Neural crest cell (in vitro differentiated cells): ENCODE measurements at regions not wholly inside any gene's neighbourhood (a gene's known extent, or its start where the extent isn't known, plus 50 kb on each side); places are given as distances from the start of the nearest gene placed in this dataset.

ENCODE experiments used
- DNase-seq: peaks from one replicate; pipeline ENCODE4 v3.0.0; 2021; ENCODE audit warnings: low read depth, mixed read lengths, low spot score
- H3K27ac Mint-ChIP-seq: one replicate; pipeline ENCODE4 v1.8.0; 2021; ENCODE audit warnings: mild to moderate bottlenecking, mixed read lengths; ENCODE audit not compliant: unreplicated experiment
- H3K27me3 Mint-ChIP-seq: 2 replicates; pipeline ENCODE4 v1.8.0; 2021; ENCODE audit warnings: low read depth, mild to moderate bottlenecking, mixed read lengths
- H3K36me3 Mint-ChIP-seq: 2 replicates; pipeline ENCODE4 v1.8.0; 2021; ENCODE audit warnings: low read depth, mild to moderate bottlenecking, mixed read lengths
- H3K4me1 Mint-ChIP-seq: 2 replicates; pipeline ENCODE4 v1.8.0; 2021; ENCODE audit warnings: mixed read lengths
- H3K4me3 Mint-ChIP-seq: one replicate; pipeline ENCODE4 v1.8.0; 2021; ENCODE audit warnings: mild to moderate bottlenecking, mixed read lengths
- H3K9me3 Mint-ChIP-seq: 2 replicates; pipeline ENCODE4 v1.8.0; 2021; ENCODE audit warnings: mixed read lengths
- CTCF ChIP-seq: fragments of 200-600 bp; sonication (generic); conservative IDR thresholded peaks from 2 replicates; pipeline ENCODE4 v1.5.0; 2021; ENCODE audit warnings: antibody characterized with exemption, mild to moderate bottlenecking

DNA sequence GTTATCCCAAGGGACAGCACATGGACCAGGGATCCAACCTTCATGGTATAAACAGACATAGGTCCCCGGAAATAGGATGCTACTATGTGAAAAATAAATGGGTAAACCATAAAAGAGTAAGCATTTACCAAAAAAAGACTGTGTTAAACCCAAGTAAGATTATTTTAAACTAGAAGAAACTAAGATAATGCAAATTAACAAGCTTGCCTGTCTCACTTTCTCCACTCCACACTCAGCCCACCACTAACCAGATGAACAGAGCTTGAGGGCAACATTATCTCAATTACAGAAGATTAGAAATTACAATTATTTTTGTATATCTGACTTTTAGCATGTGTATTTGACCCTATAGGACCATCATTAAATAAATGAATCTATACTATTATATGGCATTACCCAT lies 117.2 kb upstream of the CAV2 start:
- no peaks in the 10 kb centered on the region for H3K36me3 Mint-ChIP-seq
- TF ChIP-seq CTCF: no peak
- no peak overlapping the region for H3K27ac Mint-ChIP-seq
- no peaks in the 10 kb centered on the region for H3K9me3 Mint-ChIP-seq
- H3K27me3 Mint-ChIP-seq: no peaks in the 10 kb centered on the region
- H3K4me3 Mint-ChIP-seq: no peak overlapping the region
- DNase-seq: no peak
- no peaks in the 10 kb centered on the region for H3K4me1 Mint-ChIP-seq

DNA sequence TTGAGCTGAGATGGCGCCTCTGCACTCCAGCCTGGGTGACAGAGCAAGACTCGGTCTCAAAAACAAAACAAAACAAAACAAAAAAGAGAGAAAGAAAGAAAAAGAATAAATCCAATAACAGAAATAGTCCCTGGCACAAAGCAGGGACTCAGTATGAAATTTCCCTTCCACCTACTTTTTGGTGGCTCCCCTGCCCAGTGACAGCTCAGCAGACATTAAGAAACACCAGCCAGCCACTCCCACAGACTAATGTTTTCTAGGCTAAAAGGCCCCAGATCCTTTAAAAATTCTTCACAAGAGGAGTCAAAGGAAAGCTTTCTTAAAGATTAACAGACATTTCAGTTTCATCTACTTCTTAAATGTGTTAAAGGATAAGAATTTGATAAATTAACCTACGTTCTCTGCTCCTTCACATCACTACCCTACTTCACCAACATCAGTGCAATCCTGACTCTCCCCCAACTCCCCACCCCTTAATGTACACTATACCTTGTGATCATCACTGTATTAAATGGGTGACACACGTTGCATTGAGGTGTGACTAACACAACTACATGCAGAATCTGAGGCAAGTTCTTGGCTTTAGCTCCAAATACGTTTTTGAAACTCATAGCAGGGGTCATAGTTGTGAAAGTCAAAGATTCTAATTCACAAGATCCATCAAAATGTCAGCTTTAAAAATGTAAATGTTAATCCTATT lies 114.5 kb upstream of the CAV2 start:
- no peak overlapping the region for H3K27ac Mint-ChIP-seq
- H3K36me3 Mint-ChIP-seq: no peaks in the 10 kb centered on the region
- H3K4me3 Mint-ChIP-seq: no peak overlapping the region
- no peaks in the 10 kb centered on the region for H3K4me1 Mint-ChIP-seq
- TF ChIP-seq CTCF: no peak
- no peak for DNase-seq
- H3K27me3 Mint-ChIP-seq: no peaks in the 10 kb centered on the region
- H3K9me3 Mint-ChIP-seq: no peaks in the 10 kb centered on the region

DNA sequence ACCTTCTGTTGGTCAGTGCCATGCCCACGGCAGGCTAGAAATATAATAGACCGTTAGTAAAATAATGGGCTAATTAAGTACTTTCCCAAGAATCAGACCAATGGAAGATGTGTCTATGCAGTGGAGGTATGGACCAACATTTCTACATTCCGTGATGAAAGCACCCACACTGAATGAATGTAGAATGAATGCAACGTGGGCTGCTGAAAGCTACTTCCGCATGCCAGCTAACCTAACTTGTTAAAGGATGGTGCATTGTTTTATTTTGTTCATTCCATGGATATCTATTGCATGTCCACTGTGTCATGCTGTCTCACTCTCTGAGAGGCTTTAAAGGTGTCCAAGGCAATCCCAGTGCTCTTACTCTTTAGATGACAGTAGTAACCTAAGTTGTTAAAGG lies 112.9 kb upstream of the CAV2 start:
- no peaks in the 10 kb centered on the region for H3K4me1 Mint-ChIP-seq
- H3K27ac Mint-ChIP-seq: no peak overlapping the region
- no peak overlapping the region for H3K4me3 Mint-ChIP-seq
- no peaks in the 10 kb centered on the region for H3K36me3 Mint-ChIP-seq
- no peak for TF ChIP-seq CTCF
- H3K27me3 Mint-ChIP-seq: no peaks in the 10 kb centered on the region
- DNase-seq: no peak
- H3K9me3 Mint-ChIP-seq: no peaks in the 10 kb centered on the region

- Mint-ChIP-seq H3K36me3 (no peaks in the 10 kb centered on the region), H3K27ac (no peak overlapping the region)
Measured at GRCh38 chr7:116390363-116390762, 109.2 kb upstream of the CAV2 start.

DNA sequence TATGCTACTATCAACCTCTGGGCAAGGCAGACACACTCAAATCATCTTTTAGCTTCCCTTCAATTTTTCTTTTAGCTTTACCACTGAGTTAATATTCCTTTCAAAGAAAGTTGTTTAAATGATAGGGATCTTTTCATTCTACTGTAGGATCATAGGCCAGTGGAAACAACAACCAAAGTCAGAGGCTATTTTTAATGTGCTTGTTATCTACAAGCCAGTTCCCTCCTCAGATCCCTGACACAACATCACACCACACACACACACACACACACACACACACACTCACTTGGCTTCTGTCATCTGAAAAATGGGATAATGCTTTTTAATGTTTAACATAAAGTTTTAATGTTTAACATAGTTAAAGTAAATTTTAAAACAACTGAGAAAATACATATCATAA lies 106.7 kb upstream of the CAV2 start:
- no peaks in the 10 kb centered on the region for H3K27me3 Mint-ChIP-seq
- TF ChIP-seq CTCF: no peak
- H3K4me1 Mint-ChIP-seq: peaks cover 14% of the 10 kb centered on the region
- no peak for DNase-seq
- no peak overlapping the region for H3K4me3 Mint-ChIP-seq
- H3K36me3 Mint-ChIP-seq: no peaks in the 10 kb centered on the region
- no peaks in the 10 kb centered on the region for H3K9me3 Mint-ChIP-seq
- H3K27ac Mint-ChIP-seq: no peak overlapping the region

More at GRCh38 chr7:116390363-116390762, 109.2 kb upstream of the CAV2 start:
- TF ChIP-seq CTCF: no peak
- Mint-ChIP-seq H3K4me1 (peaks cover 14% of the 10 kb centered on the region), H3K9me3 (no peaks in the 10 kb centered on the region), H3K4me3 (no peak overlapping the region), H3K27me3 (no peaks in the 10 kb centered on the region)
- DNase-seq: no peak

DNA sequence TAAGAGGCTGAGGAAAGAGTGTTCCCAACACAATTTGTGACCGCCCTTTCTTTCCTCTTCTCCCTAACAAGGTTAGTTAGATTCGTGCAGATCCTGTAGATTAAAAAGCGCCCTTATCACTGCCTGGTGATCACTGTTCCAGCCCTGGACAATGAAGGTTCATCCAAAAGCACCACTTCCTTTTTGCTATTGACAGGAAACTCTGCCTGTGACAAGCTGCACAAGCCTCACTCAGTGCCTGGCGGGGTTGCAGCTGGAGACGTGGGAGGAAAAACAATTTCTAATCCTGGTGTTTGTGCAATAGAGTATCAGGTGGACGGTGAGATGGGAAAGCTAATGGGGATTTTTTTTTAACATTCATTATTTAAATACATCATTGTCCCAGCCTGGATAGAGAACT lies 105.9 kb upstream of the CAV2 start:
- Mint-ChIP-seq H3K9me3 (no peaks in the 10 kb centered on the region), H3K27ac (no peak overlapping the region), H3K4me1 (peaks cover 14% of the 10 kb centered on the region), H3K27me3 (no peaks in the 10 kb centered on the region), H3K36me3 (no peaks in the 10 kb centered on the region), H3K4me3 (no peak overlapping the region)
- TF ChIP-seq CTCF: no peak
- DNase-seq: no peak
